ENCODE measurements at regions not wholly inside any gene's neighbourhood (a gene's known extent, or its start where the extent isn't known, plus 50 kb on each side); places are given as distances from the start of the nearest gene placed in this dataset.
"Not testable (repeated sequence)": the region's sequence is repeated elsewhere in the genome, so short reads cannot be mapped to it uniquely, and the experiment has no call there.

DNA sequence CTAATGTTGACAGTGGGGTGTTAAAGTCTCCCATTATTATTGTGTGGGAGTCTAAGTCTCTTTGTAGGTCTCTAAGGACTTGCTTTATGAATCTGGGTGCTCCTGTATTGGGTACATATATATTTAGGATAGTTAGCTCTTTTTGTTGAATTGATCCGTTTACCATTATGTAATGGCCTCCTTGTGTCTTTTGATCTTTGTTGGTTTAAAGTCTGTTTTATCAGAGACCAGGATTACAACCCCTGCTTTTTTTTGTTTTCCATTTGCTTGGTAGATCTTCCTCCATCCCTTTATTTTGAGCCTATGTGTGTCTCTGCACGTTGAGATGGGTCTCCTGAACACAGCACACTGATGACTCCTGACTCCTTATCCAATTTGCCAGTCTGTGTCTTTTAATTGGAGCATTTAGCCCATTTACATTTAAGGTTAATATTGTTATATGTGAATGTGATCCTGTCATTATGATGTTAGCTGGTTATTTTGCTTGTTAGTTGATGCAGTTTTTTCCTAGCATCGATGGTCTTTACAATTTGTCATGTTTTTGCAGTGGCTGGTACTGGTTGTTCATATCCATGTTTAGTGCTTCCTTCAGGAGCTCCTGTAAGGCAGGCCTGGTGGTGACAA is 188.9 kb downstream of the TTC6 start:
- TF ChIP-seq EZH2, EZH2phosphoT487 (IDR thresholded peaks at IDR 0.05): not testable (repeated sequence)
- TF ChIP-seq, protein P1, sequence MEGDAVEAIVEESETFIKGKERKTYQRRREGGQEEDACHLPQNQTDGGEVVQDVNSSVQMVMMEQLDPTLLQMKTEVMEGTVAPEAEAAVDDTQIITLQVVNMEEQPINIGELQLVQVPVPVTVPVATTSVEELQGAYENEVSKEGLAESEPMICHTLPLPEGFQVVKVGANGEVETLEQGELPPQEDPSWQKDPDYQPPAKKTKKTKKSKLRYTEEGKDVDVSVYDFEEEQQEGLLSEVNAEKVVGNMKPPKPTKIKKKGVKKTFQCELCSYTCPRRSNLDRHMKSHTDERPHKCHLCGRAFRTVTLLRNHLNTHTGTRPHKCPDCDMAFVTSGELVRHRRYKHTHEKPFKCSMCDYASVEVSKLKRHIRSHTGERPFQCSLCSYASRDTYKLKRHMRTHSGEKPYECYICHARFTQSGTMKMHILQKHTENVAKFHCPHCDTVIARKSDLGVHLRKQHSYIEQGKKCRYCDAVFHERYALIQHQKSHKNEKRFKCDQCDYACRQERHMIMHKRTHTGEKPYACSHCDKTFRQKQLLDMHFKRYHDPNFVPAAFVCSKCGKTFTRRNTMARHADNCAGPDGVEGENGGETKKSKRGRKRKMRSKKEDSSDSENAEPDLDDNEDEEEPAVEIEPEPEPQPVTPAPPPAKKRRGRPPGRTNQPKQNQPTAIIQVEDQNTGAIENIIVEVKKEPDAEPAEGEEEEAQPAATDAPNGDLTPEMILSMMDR (IDR thresholded peaks at IDR 0.05) = not testable (repeated sequence)
